IMR-90 (cell line): ENCODE measurements at regions not wholly inside any gene's neighbourhood (a gene's known extent, or its start where the extent isn't known, plus 50 kb on each side); places are given as distances from the start of the nearest gene placed in this dataset.

ENCODE experiments used
- ATAC-seq: fragments of 200-7000 bp; cut with Tn5 transposase; 2 replicates; pipeline ENCODE4 v1.9.1; 2020; ENCODE audit warnings: low read depth, mild to moderate bottlenecking, moderate library complexity
- BruUV-seq: library from RNA; stranded (reverse); fragments of 400-500 nt; replicated peaks from 2 replicates; lab custom pipeline; 2021; lab: Mats Ljungman, UMichigan
- CTCF ChIA-PET: fragments of 300-600 bp; formaldehyde crosslinking; extraction: SDS; loops from one replicate; lab custom pipeline; 2021; ENCODE audit warnings: antibody characterized with exemption; lab: Yijun Ruan, JAX
- POLR2A ChIA-PET: fragments of 300-600 bp; sonication (Branson Sonifier 250); formaldehyde crosslinking; loops from one replicate; lab custom pipeline; 2022; ENCODE audit warnings: antibody characterized with exemption; ENCODE audit not compliant: unreplicated experiment; lab: Charles Lee
- DNase-seq: peaks from one replicate; pipeline ENCODE4 v3.0.0; 2013
- H2AFZ ChIP-seq: replicated peaks from 2 replicates; pipeline ENCODE3; 2013; ENCODE audit warnings: low read length, mild to moderate bottlenecking; ENCODE audit not compliant: poor library complexity
- H2AK5ac ChIP-seq: 2 replicates; pipeline ENCODE4 v1.6.1; 2013; ENCODE audit warnings: low read depth, low read length, inconsistent platforms
- H2AK9ac ChIP-seq: replicated peaks from 2 replicates; pipeline ENCODE3; 2013; ENCODE audit warnings: mild to moderate bottlenecking, low read depth, low read length, moderate library complexity; ENCODE audit not compliant: poor library complexity
- H2BK120ac ChIP-seq: 2 replicates; pipeline ENCODE4 v1.6.1; 2013; ENCODE audit warnings: low read depth, low read length, inconsistent platforms
- H2BK15ac ChIP-seq: 3 replicates; pipeline ENCODE4 v1.6.1; 2013; ENCODE audit warnings: low read depth, low read length, inconsistent platforms
- H2BK20ac ChIP-seq: 2 replicates; pipeline ENCODE4 v1.6.1; 2013; ENCODE audit warnings: low read depth, mild to moderate bottlenecking, inconsistent platforms, low read length, moderate library complexity
- H2BK5ac ChIP-seq: 2 replicates; pipeline ENCODE4 v1.6.1; 2013; ENCODE audit warnings: mild to moderate bottlenecking, low read depth, low read length, inconsistent platforms; ENCODE audit not compliant: poor library complexity, severe bottlenecking
- H3K14ac ChIP-seq: replicated peaks from 2 replicates; pipeline ENCODE4 v1.6.1; 2013; ENCODE audit warnings: low read depth, low read length, inconsistent platforms
- H3K18ac ChIP-seq: 2 replicates; pipeline ENCODE4 v1.6.1; 2013; ENCODE audit warnings: low read depth, low read length, control low read depth
- H3K23ac ChIP-seq: 2 replicates; pipeline ENCODE4 v1.6.1; 2013; ENCODE audit warnings: low read depth, low read length, inconsistent platforms
- H3K27ac ChIP-seq: 2 replicates; pipeline ENCODE4 v1.5.1; 2013; ENCODE audit warnings: mild to moderate bottlenecking, control low read depth, low read length; ENCODE audit not compliant: insufficient read depth
- H3K27me3 ChIP-seq: 2 replicates; pipeline ENCODE4 v1.6.1; 2013; ENCODE audit warnings: low read length; ENCODE audit not compliant: control insufficient read depth, insufficient read depth
- H3K36me3 ChIP-seq: 2 replicates; pipeline ENCODE4 v1.6.1; 2013; ENCODE audit warnings: low read length, mixed read lengths; ENCODE audit not compliant: control insufficient read depth, insufficient read depth
- H3K4ac ChIP-seq: 2 replicates; pipeline ENCODE4 v1.6.1; 2013; ENCODE audit warnings: low read depth, low read length, inconsistent platforms
- H3K4me1 ChIP-seq: 2 replicates; pipeline ENCODE4 v1.6.1; 2013; ENCODE audit warnings: low read length, mixed read lengths; ENCODE audit not compliant: control insufficient read depth, insufficient read depth
- H3K4me2 ChIP-seq: 2 replicates; pipeline ENCODE4 v1.6.1; 2013; ENCODE audit warnings: low read depth, mild to moderate bottlenecking, control low read depth, low read length, moderate library complexity
- H3K4me3 ChIP-seq: 2 replicates; pipeline ENCODE4 v1.5.1; 2013; ENCODE audit warnings: low read depth, mild to moderate bottlenecking, control low read depth, low read length, moderate library complexity; ENCODE audit not compliant: insufficient read depth
- H3K56ac ChIP-seq: 2 replicates; pipeline ENCODE4 v1.6.1; 2013; ENCODE audit warnings: low read length, inconsistent platforms; ENCODE audit not compliant: insufficient read depth; ENCODE audit errors: extremely low read depth
- H3K79me1 ChIP-seq, 2 experiments: 2 replicates each; pipeline ENCODE4 v1.6.1; 2013; ENCODE audit warnings: low read length in 2 of 2, inconsistent platforms in 1 of 2, low read depth in 1 of 2
- H3K9ac ChIP-seq: 2 replicates; pipeline ENCODE4 v1.6.1; 2013; ENCODE audit warnings: low read depth, low read length, control low read depth
- H3K9me1 ChIP-seq: 2 replicates; pipeline ENCODE4 v1.6.1; 2013; ENCODE audit warnings: low read length, inconsistent platforms; ENCODE audit not compliant: insufficient read depth
- H3K9me3 ChIP-seq: 2 replicates; pipeline ENCODE4 v1.6.1; 2013; ENCODE audit warnings: low read length; ENCODE audit not compliant: control insufficient read depth, insufficient read depth
- H4K20me1 ChIP-seq: 2 replicates; pipeline ENCODE4 v1.6.1; 2013; ENCODE audit warnings: low read length, inconsistent platforms; ENCODE audit not compliant: insufficient read depth
- H4K5ac ChIP-seq: 2 replicates; pipeline ENCODE4 v1.6.1; 2013; ENCODE audit warnings: mild to moderate bottlenecking, low read depth, low read length, control low read depth
- H4K8ac ChIP-seq, 2 experiments: 2 replicates each; pipeline ENCODE4 v1.6.1; 2013; ENCODE audit warnings: low read depth in 2 of 2, low read length in 2 of 2, control low read depth in 1 of 2, inconsistent platforms in 1 of 2
- H4K91ac ChIP-seq: 2 replicates; pipeline ENCODE4 v1.6.1; 2013; ENCODE audit warnings: low read depth, low read length, inconsistent platforms; ENCODE audit not compliant: insufficient read depth
- FOS ChIP-seq: fragments of 150-350 bp; IDR thresholded peaks from 2 replicates; pipeline ENCODE4 v1.6.1; 2016; ENCODE audit warnings: low read depth, low read length
- MAFK ChIP-seq: IDR thresholded peaks from 2 replicates; pipeline ENCODE4 v1.6.1; 2012; ENCODE audit warnings: low read depth, low read length, improper control_type of control experiment
- WGBS, 2 experiments: methylation state at CpG; one replicate each; pipeline versions ENCODE4 v1.1.5 to v1.1.7; 2013; ENCODE audit warnings: missing lambda C conversion rate in 2 of 2; ENCODE audit not compliant: insufficient read length in 1 of 2; ENCODE audit errors: extremely low coverage in 2 of 2; 5-methylcytosine and 5-hydroxymethylcytosine counted together
- dilution Hi-C: fragments of 300-500 bp; cut with HindIII; formaldehyde crosslinking; loops from one replicate; pipeline ENCODE4 v1.14.3; 2018; ENCODE audit warnings: low sequenced_read_pairs; ENCODE audit not compliant: unreplicated experiment
- in situ Hi-C: fragments of 300-500 bp; cut with MboI; formaldehyde crosslinking; loops from 3 replicates; pipeline ENCODE4 v1.14.3; 2019; ENCODE audit warnings: low sequenced_read_pairs, inconsistent platforms, mixed read lengths
- intact Hi-C: fragments of 100-400 bp; cut with micrococcal nuclease; formaldehyde crosslinking; loops from 2 replicates; pipeline ENCODE4 v1.10.0; 2022

GRCh38 chr22:19592464-19592863, 68.3 kb upstream of the CLDN5 start:
- BruUV-seq = no TSS peak
- Histone ChIP-seq H3K27ac (no peak overlapping the region), H3K14ac (no peak overlapping the region), H3K4me1 (no peaks in the 10 kb centered on the region; the same call in 1 of the 2 replicates), H4K20me1 (no peaks in the 10 kb centered on the region), H3K9me3 (no peaks in the 10 kb centered on the region), H3K4me3 (no peak overlapping the region), H3K9me1 (no peaks in the 10 kb centered on the region), H2AFZ (no peak overlapping the region), H4K8ac (no peak overlapping the region), H3K9ac (no peak overlapping the region), H3K4ac (no peak overlapping the region), H2AK9ac (no peak overlapping the region), H2BK120ac (no peak overlapping the region), H3K23ac (no peak overlapping the region), H3K56ac (no peak overlapping the region), H2BK5ac (no peak overlapping the region), H2BK15ac (no peak overlapping the region), H4K91ac (no peak overlapping the region), H3K36me3 (no peaks in the 10 kb centered on the region), H2AK5ac (no peak overlapping the region), H3K27me3 (peaks cover 24% of the 10 kb centered on the region), H3K18ac (no peak overlapping the region), H3K4me2 (no peak overlapping the region), H4K5ac (no peak overlapping the region), H2BK20ac (no peak overlapping the region), H3K79me1 (no peaks in the 10 kb centered on the region)
- in situ Hi-C loops (no loop called here), intact Hi-C loops (no loop called here), dilution Hi-C loops (no loop called here)
- no peak for DNase-seq
- POLR2A ChIA-PET = no interaction called here
- WGBS, 2 experiments = 100% methylated on average over 1 of the region's 4 CpGs; no CpG with 5 or more reads in 1 of the 2 experiments
- TF ChIP-seq FOS (no peak), MAFK (no peak)
- CTCF ChIA-PET = no interaction called here
- no peak for ATAC-seq
